HCT116 (cell line): ENCODE measurements at regions not wholly inside any gene's neighbourhood (a gene's known extent, or its start where the extent isn't known, plus 50 kb on each side); places are given as distances from the start of the nearest gene placed in this dataset.

Experiments
- ATAC-seq: fragments of 200-7000 bp; cut with Tn5 transposase; 2 replicates; pipeline ENCODE4 v1.9.1; 2020; ENCODE audit warnings: mild to moderate bottlenecking, moderate library complexity
- BruUV-seq: library from RNA; stranded (reverse); fragments of 400-500 nt; replicated peaks from 2 replicates; lab custom pipeline; 2021; lab: Mats Ljungman, UMichigan
- CTCF ChIA-PET: fragments of 300-600 bp; sonication (Branson Sonifier 250); formaldehyde crosslinking; loops from one replicate; lab custom pipeline; 2021; ENCODE audit warnings: antibody characterized with exemption; lab: Charles Lee
- POLR2A ChIA-PET: fragments of 300-600, 350-600 bp; sonication (Branson Sonifier 250); formaldehyde crosslinking; loops from one replicate; lab custom pipeline; 2021; ENCODE audit warnings: antibody characterized with exemption; lab: Charles Lee
- RAD21 ChIA-PET, 2 experiments: fragments of 300-600 bp; sonication (Branson Sonifier 250); formaldehyde crosslinking; loops; one replicate each; lab custom pipeline; 2023; ENCODE audit warnings: low total read pairs in 2 of 2; ENCODE audit not compliant: uncharacterized antibody in 2 of 2, unreplicated experiment in 2 of 2, low non-redundant PET in 1 of 2; lab: Charles Lee
- DNase-seq: peaks from one replicate; pipeline ENCODE4 v3.0.0-alpha.2; 2010; ENCODE audit warnings: low read depth, low spot score
- H2AFZ ChIP-seq: fragments of 200-600 bp; shearing (Covaris generic), sonication (generic); 2 replicates; pipeline ENCODE4 v1.6.1; 2017; ENCODE audit warnings: low read depth, mixed run types, mixed read lengths, antibody characterized with exemption, low read length; ENCODE audit not compliant: poor library complexity, severe bottlenecking
- H3K27ac ChIP-seq: 2 replicates; pipeline ENCODE4 v1.5.1; 2012; ENCODE audit warnings: low read depth, low read length
- H3K27me3 ChIP-seq: fragments of 200-600 bp; sonication (generic); 2 replicates; pipeline ENCODE4 v1.6.1; 2016; ENCODE audit warnings: mixed run types, low read length, mixed read lengths; ENCODE audit not compliant: insufficient read depth
- H3K36me3 ChIP-seq, 2 experiments: fragments of 200-500 bp in 1 of 2; fragments of 200-600 bp in 1 of 2; sonication (Bioruptor generic) in 1 of 2; sonication (generic) in 1 of 2; 2 replicates each; pipeline versions ENCODE4 v1.5.1 to v1.6.1; 2014 to 2016; ENCODE audit warnings: low read length in 2 of 2, inconsistent platforms in 1 of 2, mixed read lengths in 1 of 2, mixed run types in 1 of 2; ENCODE audit not compliant: insufficient read depth in 2 of 2, control insufficient read depth in 1 of 2
- H3K4me1 ChIP-seq, 2 experiments: fragments of 200-600 bp in 1 of 2; sonication (generic) in 1 of 2; 2 replicates each; pipeline versions ENCODE4 v1.5.1 to v1.6.1; 2012 to 2017; ENCODE audit warnings: low read length in 2 of 2, inconsistent platforms in 1 of 2, mild to moderate bottlenecking in 1 of 2, mixed read lengths in 1 of 2, mixed run types in 1 of 2, moderate library complexity in 1 of 2; ENCODE audit not compliant: insufficient read depth in 2 of 2, control insufficient read depth in 1 of 2
- H3K4me2 ChIP-seq: fragments of 200-600 bp; sonication (generic); 2 replicates; pipeline ENCODE4 v1.6.1; 2017; ENCODE audit warnings: mixed run types, low read length, mixed read lengths
- H3K4me3 ChIP-seq, 2 experiments: fragments of 200-600 bp in 1 of 2; sonication (generic) in 1 of 2; replicated peaks in 1 of 2; 2 replicates each; pipeline ENCODE4 v1.5.1; 2011 to 2016; ENCODE audit warnings: low read length in 2 of 2, control low read depth in 1 of 2, low read depth in 1 of 2, mild to moderate bottlenecking in 1 of 2, mixed read lengths in 1 of 2, mixed run types in 1 of 2
- H3K79me2 ChIP-seq: fragments of 200-600 bp; sonication (generic); 2 replicates; pipeline ENCODE4 v1.6.1; 2017; ENCODE audit warnings: mild to moderate bottlenecking, mixed run types, low read length, moderate library complexity, mixed read lengths; ENCODE audit not compliant: insufficient read depth
- H3K9ac ChIP-seq: fragments of 200-600 bp; sonication (generic); 2 replicates; pipeline ENCODE4 v1.6.1; 2016; ENCODE audit warnings: low read length, mixed read lengths
- H3K9me2 ChIP-seq: fragments of 200-600 bp; sonication (generic), shearing (Covaris generic); 2 replicates; pipeline ENCODE4 v1.6.1; 2017; ENCODE audit warnings: mixed run types, mild to moderate bottlenecking, moderate library complexity; ENCODE audit not compliant: insufficient read depth
- H3K9me3 ChIP-seq, 2 experiments: fragments of 200-500 bp in 1 of 2; fragments of 200-600 bp in 1 of 2; sonication (Bioruptor generic) in 1 of 2; sonication (generic) in 1 of 2; 2 replicates each; pipeline ENCODE4 v1.6.1; 2014 to 2017; ENCODE audit warnings: low read length in 2 of 2, mixed read lengths in 2 of 2, inconsistent platforms in 1 of 2, low read depth in 1 of 2, mild to moderate bottlenecking in 1 of 2, mixed run types in 1 of 2, moderate library complexity in 1 of 2; ENCODE audit not compliant: control insufficient read depth in 1 of 2, insufficient read depth in 1 of 2
- H4K20me1 ChIP-seq: fragments of 200-600 bp; sonication (generic), shearing (Covaris generic); 2 replicates; pipeline ENCODE4 v1.6.1; 2017; ENCODE audit warnings: mixed run types, mild to moderate bottlenecking, moderate library complexity; ENCODE audit not compliant: insufficient read depth
- CEBPB ChIP-seq: IDR thresholded peaks from 2 replicates; pipeline ENCODE4 v1.6.1; 2012; ENCODE audit warnings: low read depth
- ELF1 ChIP-seq: IDR thresholded peaks from 2 replicates; pipeline ENCODE4 v1.6.1; 2012; ENCODE audit warnings: low read depth, borderline replicate concordance
- POLR2A ChIP-seq: IDR thresholded peaks from 2 replicates; pipeline ENCODE4 v1.7.0; 2011; ENCODE audit warnings: borderline replicate concordance; ENCODE audit not compliant: insufficient read depth, insufficient read length; ENCODE audit errors: extremely low read depth
- POLR2AphosphoS5 ChIP-seq: IDR thresholded peaks from 2 replicates; pipeline ENCODE4 v1.6.1; 2011; ENCODE audit warnings: mild to moderate bottlenecking, low read depth, low read length, moderate library complexity
- RAD21 ChIP-seq: IDR thresholded peaks from 2 replicates; pipeline ENCODE4 v1.6.1; 2012; ENCODE audit warnings: low read depth, mild to moderate bottlenecking
- SIN3A ChIP-seq: IDR thresholded peaks from 2 replicates; pipeline ENCODE4 v1.6.1; 2012; ENCODE audit warnings: low read depth
- SP1 ChIP-seq: IDR thresholded peaks from 2 replicates; pipeline ENCODE4 v1.6.1; 2012; ENCODE audit warnings: low read depth
- TCF7L2 ChIP-seq: IDR thresholded peaks from 2 replicates; pipeline ENCODE4 v1.7.0; 2011; ENCODE audit warnings: borderline replicate concordance, inconsistent platforms; ENCODE audit not compliant: insufficient read depth, insufficient read length; ENCODE audit errors: extremely low read depth
- YY1 ChIP-seq: IDR thresholded peaks from 2 replicates; pipeline ENCODE4 v1.6.1; 2011; ENCODE audit warnings: low read length, low read depth, moderate library complexity, mild to moderate bottlenecking; ENCODE audit not compliant: insufficient replicate concordance; ENCODE audit errors: extremely low read depth
- ZBTB33 ChIP-seq: IDR thresholded peaks from 2 replicates; pipeline ENCODE4 v1.6.1; 2011; ENCODE audit warnings: mild to moderate bottlenecking, low read length, moderate library complexity; ENCODE audit not compliant: insufficient replicate concordance; ENCODE audit errors: extremely low read depth
- ZFX ChIP-seq: fragments of 450-650 bp; IDR thresholded peaks from 2 replicates; pipeline ENCODE4 v1.6.1; 2017
- intact Hi-C: fragments of 100-400 bp; cut with micrococcal nuclease; formaldehyde crosslinking; loops from 2 replicates; pipeline ENCODE4 v1.10.0; 2022
- TF ChIP-seq, protein P1 (sequence below): IDR thresholded peaks from 2 replicates; pipeline ENCODE4 v1.6.1; 2012; ENCODE audit warnings: low read depth

DNA sequence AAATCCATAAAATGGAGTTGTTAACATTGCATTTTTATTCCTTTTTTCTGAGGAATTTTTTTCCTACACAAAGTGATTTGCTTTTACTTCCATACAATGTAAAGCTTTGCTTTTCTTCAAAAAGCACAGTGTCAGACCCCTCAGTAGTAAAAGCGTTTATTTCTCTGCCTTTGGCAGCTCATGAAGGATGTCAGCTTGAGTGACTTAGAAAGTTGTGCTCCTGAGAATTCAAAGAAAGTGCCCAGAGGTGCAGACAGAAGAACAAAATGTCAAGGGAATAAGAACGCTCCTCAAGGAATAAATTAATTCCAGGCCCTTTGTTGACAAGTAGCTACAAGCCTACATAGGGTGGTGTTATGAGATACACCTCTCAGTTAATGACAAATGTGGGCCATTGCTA, 369.3 kb upstream of the ADARB2 start:
- no peak for ATAC-seq
- H3K9me3 ChIP-seq: peaks cover 11 to 27% of the 10 kb centered on the region in 2 experiments; a peak in 3 of 4 replicates
- no peaks in the 10 kb centered on the region for H4K20me1 ChIP-seq
- no peaks in the 10 kb centered on the region for H3K9me2 ChIP-seq
- no TSS peak for BruUV-seq
- H3K79me2 ChIP-seq: no peaks in the 10 kb centered on the region
- intact Hi-C loops: no loop called here
- ChIA-PET POLR2A (no interaction called here), RAD21 (no interaction called here), CTCF (no interaction called here)
- H2AFZ ChIP-seq: no peak overlapping the region
- no peaks in the 10 kb centered on the region for H3K36me3 ChIP-seq
- no peak overlapping the region for H3K4me3 ChIP-seq
- no peak for TF ChIP-seq SP1
- TF ChIP-seq SIN3A: no peak
- no peak for TF ChIP-seq POLR2A
- no peak for TF ChIP-seq ZFX
- no peak for TF ChIP-seq ZBTB33
- no peak for TF ChIP-seq ELF1
- no peak for TF ChIP-seq RAD21
- TF ChIP-seq YY1: no peak
- TF ChIP-seq POLR2AphosphoS5: no peak
- H3K4me2 ChIP-seq: no peak overlapping the region
- DNase-seq: no peak
- no peak overlapping the region for H3K27ac ChIP-seq
- no peaks in the 10 kb centered on the region for H3K4me1 ChIP-seq
- no peak overlapping the region for H3K9ac ChIP-seq
- no peaks in the 10 kb centered on the region for H3K27me3 ChIP-seq

DNA sequence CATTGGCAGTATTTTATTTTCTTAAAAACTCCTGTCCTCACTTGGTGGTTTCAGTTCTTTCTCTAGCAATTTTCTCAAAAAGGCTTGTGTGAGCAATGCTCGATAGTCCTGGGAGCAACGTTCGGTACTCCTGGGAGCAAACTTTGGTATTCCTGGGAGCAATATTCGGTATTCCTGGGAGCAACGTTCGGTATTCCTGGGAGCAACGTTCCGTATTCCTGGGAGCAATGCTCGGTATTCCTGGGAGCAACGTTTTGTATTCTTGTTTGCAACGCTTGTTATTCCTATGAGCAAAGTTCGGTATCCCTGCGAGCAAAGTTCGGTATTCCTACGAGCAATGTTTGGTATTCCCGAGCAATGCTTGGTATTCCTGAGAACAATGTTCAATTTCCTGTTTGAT, 362.0 kb upstream of the ADARB2 start:
- peaks cover 19 to 27% of the 10 kb centered on the region in 2 experiments; a peak in 3 of 4 replicates for H3K9me3 ChIP-seq
- no TSS peak for BruUV-seq
- no peaks in the 10 kb centered on the region for H3K27me3 ChIP-seq
- intact Hi-C loops: no loop called here
- CTCF ChIA-PET: no interaction called here
- no peaks in the 10 kb centered on the region for H4K20me1 ChIP-seq
- H3K4me1 ChIP-seq: no peaks in the 10 kb centered on the region
- no peaks in the 10 kb centered on the region for H3K9me2 ChIP-seq
- H3K27ac ChIP-seq: no peak overlapping the region
- H2AFZ ChIP-seq: no peak overlapping the region
- H3K4me2 ChIP-seq: no peak overlapping the region
- TF ChIP-seq TCF7L2 (no peak), CEBPB (no peak), POLR2AphosphoS5 (no peak), ZFX (no peak)
- TF ChIP-seq, protein P1, sequence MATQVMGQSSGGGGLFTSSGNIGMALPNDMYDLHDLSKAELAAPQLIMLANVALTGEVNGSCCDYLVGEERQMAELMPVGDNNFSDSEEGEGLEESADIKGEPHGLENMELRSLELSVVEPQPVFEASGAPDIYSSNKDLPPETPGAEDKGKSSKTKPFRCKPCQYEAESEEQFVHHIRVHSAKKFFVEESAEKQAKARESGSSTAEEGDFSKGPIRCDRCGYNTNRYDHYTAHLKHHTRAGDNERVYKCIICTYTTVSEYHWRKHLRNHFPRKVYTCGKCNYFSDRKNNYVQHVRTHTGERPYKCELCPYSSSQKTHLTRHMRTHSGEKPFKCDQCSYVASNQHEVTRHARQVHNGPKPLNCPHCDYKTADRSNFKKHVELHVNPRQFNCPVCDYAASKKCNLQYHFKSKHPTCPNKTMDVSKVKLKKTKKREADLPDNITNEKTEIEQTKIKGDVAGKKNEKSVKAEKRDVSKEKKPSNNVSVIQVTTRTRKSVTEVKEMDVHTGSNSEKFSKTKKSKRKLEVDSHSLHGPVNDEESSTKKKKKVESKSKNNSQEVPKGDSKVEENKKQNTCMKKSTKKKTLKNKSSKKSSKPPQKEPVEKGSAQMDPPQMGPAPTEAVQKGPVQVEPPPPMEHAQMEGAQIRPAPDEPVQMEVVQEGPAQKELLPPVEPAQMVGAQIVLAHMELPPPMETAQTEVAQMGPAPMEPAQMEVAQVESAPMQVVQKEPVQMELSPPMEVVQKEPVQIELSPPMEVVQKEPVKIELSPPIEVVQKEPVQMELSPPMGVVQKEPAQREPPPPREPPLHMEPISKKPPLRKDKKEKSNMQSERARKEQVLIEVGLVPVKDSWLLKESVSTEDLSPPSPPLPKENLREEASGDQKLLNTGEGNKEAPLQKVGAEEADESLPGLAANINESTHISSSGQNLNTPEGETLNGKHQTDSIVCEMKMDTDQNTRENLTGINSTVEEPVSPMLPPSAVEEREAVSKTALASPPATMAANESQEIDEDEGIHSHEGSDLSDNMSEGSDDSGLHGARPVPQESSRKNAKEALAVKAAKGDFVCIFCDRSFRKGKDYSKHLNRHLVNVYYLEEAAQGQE: no peak
- no peaks in the 10 kb centered on the region for H3K36me3 ChIP-seq
- POLR2A ChIA-PET: no interaction called here
- ATAC-seq (no peak), DNase-seq (no peak)
- H3K79me2 ChIP-seq: no peaks in the 10 kb centered on the region
- H3K4me3 ChIP-seq: no peak overlapping the region
- no peak overlapping the region for H3K9ac ChIP-seq
- RAD21 ChIA-PET: no interaction called here
